ENCODE measurements at regions not wholly inside any gene's neighbourhood (a gene's known extent, or its start where the extent isn't known, plus 50 kb on each side); places are given as distances from the start of the nearest gene placed in this dataset.

- no peak overlapping the region for H3K4me3 ChIP-seq
- no peaks in the 10 kb centered on the region for H3K36me3 ChIP-seq
These were observed 55.8 kb upstream of the FGFR2 start for GRCh38 chr10:121654021-121654545.

GRCh38 chr10:121653608-121654007 lies 55.4 kb upstream of the FGFR2 start:
- Histone ChIP-seq H3K27me3 (no peaks in the 10 kb centered on the region), H3K9me3 (no peaks in the 10 kb centered on the region), H3K27ac (no peak overlapping the region), H3K4me3 (no peak overlapping the region), H3K4me1 (no peaks in the 10 kb centered on the region), H3K36me3 (no peaks in the 10 kb centered on the region)
- no peak for TF ChIP-seq CTCF (IDR thresholded peaks at IDR 0.05)
- intact Hi-C loops (cut with DNase I; ENCODE audit: low total_unique reads) = no loop called here
- DNase-seq = no peak

More at GRCh38 chr10:121654021-121654545, 55.8 kb upstream of the FGFR2 start:
- no peaks in the 10 kb centered on the region for H3K9me3 ChIP-seq
- no peaks in the 10 kb centered on the region for H3K27me3 ChIP-seq
- intact Hi-C loops (cut with DNase I; ENCODE audit: low total_unique reads) = no loop called here
- DNase-seq = no peak
- no peak overlapping the region for H3K27ac ChIP-seq
- no peaks in the 10 kb centered on the region for H3K4me1 ChIP-seq
- TF ChIP-seq CTCF (IDR thresholded peaks at IDR 0.05) = no peak

GRCh38 chr10:121648493-121648892 lies 50.2 kb upstream of the FGFR2 start:
- intact Hi-C loops (cut with DNase I; ENCODE audit: low total_unique reads) = no loop called here
- no peak overlapping the region for H3K4me3 ChIP-seq
- peaks cover 0 to 4% of the 10 kb centered on the region in 2 donors for H3K27me3 ChIP-seq
- no peak for TF ChIP-seq CTCF (IDR thresholded peaks at IDR 0.05)
- H3K9me3 ChIP-seq = no peaks in the 10 kb centered on the region
- no peak for DNase-seq
- H3K36me3 ChIP-seq = no peaks in the 10 kb centered on the region
- H3K27ac ChIP-seq = no peak overlapping the region
- no peaks in the 10 kb centered on the region for H3K4me1 ChIP-seq

GRCh38 chr10:121648059-121648458 lies 49.8 kb upstream of the FGFR2 start:
- no peak for TF ChIP-seq CTCF (IDR thresholded peaks at IDR 0.05)
- Histone ChIP-seq H3K27ac (no peak overlapping the region), H3K9me3 (no peaks in the 10 kb centered on the region), H3K36me3 (no peaks in the 10 kb centered on the region), H3K4me1 (no peaks in the 10 kb centered on the region), H3K4me3 (no peak overlapping the region), H3K27me3 (peaks cover 0 to 4% of the 10 kb centered on the region in 2 donors)
- DNase-seq = no peak
- intact Hi-C loops (cut with DNase I; ENCODE audit: low total_unique reads) = no loop called here

Measured in tibial artery (tissue), 4 donors.